K562 (cell line): ENCODE measurements at regions not wholly inside any gene's neighbourhood (a gene's known extent, or its start where the extent isn't known, plus 50 kb on each side); places are given as distances from the start of the nearest gene placed in this dataset.

ENCODE experiments used
- EP300 ChIP-seq: IDR thresholded peaks from 2 replicates; pipeline ENCODE4 v1.6.1; 2012; ENCODE audit warnings: low read length, improper control_type of control experiment
- FOXO4 ChIP-seq: fragments of 450-650 bp; formaldehyde crosslinking; IDR thresholded peaks from 2 replicates; pipeline ENCODE4 v1.4.0; 2020; ENCODE audit warnings: mild to moderate bottlenecking, moderate library complexity
- PBX2 ChIP-seq, 2 experiments: IDR thresholded peaks in 1 of 2; conservative IDR thresholded peaks in 1 of 2; 2 replicates each; pipeline ENCODE4 v1.6.1; 2016; ENCODE audit warnings: low read depth in 2 of 2, mild to moderate bottlenecking in 1 of 2, missing compliant biosample characterization in 1 of 2, missing genetic modification characterization in 1 of 2, moderate library complexity in 1 of 2
- PHF21A ChIP-seq: fragments of 450-650 bp; IDR thresholded peaks from 2 replicates; pipeline ENCODE4 v1.6.1; 2017; ENCODE audit warnings: low read depth, borderline replicate concordance
- POLR2A ChIP-seq: fragments of 450-650 bp; conservative IDR thresholded peaks from 2 replicates; pipeline ENCODE4 v1.6.1; 2016

GRCh38 chr2:15715596-15715995 lies 123.9 kb downstream of the DDX1 start:
- TF ChIP-seq PBX2 (CRISPR knock-in tag; IDR thresholded peaks at IDR 0.05; ENCODE audit: low read depth) (no peak), PBX2 (tag; conservative IDR thresholded peaks at IDR 0.05; ENCODE audit: low read depth) (no peak), FOXO4 (no peak), EP300 (no peak), PHF21A (no peak), POLR2A (no peak)
